T47D (cell line): ENCODE measurements at regions not wholly inside any gene's neighbourhood (a gene's known extent, or its start where the extent isn't known, plus 50 kb on each side); places are given as distances from the start of the nearest gene placed in this dataset.

ENCODE experiments used
- DNase-seq, 2 experiments: peaks; one replicate each; pipeline versions ENCODE4 v3.0.0 to v3.0.0-alpha.2; 2011 to 2012; ENCODE audit warnings: low read depth in 1 of 2, low spot score in 1 of 2
- JUND ChIP-seq: IDR thresholded peaks from 2 replicates; pipeline ENCODE4 v1.6.1; 2012; ENCODE audit warnings: low read depth
- in situ Hi-C: cut with HindIII; loops from 2 replicates; pipeline ENCODE4 v1.10.0; 2016; ENCODE audit warnings: low sequenced_read_pairs, low pct_unique_long_range_greater_than_20kb

DNA sequence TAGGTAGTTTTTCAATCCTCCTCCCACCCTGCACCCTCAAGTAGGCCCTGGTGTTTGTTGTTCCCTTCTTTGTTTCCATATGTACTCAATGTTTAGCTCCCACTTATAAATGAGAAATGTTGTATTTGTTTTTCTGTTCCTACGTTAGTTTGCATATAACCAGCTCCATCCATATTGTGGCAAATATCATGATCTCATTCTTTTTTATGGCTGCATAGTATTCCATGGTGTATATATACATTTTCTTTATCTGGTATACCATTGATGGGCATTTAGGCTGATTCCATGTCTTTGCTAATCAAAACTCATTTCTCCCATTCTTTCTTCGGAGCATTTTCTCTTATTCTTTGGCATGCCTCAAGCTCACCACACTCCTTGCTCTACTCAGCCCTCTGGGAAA, 789.6 kb upstream of the KCND2 start:
- DNase-seq = no peak
- no peak for TF ChIP-seq JUND
- in situ Hi-C loops = no loop called here

DNA sequence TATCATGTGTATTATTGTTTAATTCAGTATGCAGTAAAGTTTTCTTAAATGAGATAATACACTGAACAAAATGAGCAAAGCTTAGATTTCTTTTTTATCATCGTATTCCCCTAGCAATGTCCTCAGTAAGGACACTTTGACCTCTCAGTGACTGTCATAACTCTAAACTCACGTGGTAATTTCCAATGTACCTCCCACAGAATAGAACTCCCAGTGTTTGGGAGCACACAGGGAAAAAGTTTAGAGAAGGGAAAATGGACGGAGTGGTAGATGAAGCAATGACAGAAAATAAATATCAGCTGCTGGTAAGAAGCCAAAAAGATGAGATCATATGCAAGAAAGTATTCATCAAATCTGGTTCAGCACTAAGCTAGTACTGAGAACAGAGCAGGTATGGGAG, 758.6 kb upstream of the KCND2 start:
- TF ChIP-seq JUND = no peak
- in situ Hi-C loops = no loop called here

DNA sequence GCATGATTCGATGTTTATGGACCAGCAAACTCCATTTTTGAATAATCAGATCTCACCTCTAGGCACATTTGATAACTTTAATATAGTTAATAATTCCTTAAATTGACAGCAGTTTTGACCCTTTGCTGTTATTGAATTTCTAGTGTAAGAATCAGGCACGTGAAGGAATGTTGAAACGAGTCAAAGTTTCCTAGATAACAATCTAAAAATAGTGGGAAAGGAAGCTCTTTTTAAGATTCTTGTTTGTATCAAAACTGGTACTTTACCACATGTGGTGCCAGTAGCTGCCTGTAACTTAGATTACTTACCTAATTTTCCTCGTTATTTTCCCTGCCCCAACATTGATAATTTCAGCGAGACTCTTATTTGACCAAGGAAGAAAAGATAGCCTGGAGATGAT, 757.8 kb upstream of the KCND2 start:
- in situ Hi-C loops = no loop called here
- TF ChIP-seq JUND = no peak
- DNase-seq = no peak

More for the DNA sequence above, 758.6 kb upstream of the KCND2 start:
- no peak for DNase-seq

DNA sequence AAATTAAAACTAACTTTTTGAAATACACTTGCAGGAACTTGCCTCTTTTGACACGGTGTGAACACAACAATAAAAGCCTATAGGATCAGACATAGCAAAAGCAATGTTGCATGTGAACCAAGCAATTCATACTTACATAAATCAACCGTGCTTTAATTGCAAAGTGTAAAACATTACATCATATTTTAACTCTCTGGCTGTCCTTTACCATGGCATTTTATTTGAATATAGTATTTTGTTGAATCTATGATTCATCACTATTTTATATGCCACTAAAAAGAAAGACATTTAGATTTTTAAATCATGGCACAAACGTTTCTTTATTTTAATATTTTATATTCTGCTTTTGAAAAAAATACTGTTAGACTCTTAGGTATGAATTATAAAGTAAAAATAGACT, 757.0 kb upstream of the KCND2 start:
- in situ Hi-C loops = no loop called here
- DNase-seq = no peak
- no peak for TF ChIP-seq JUND

DNA sequence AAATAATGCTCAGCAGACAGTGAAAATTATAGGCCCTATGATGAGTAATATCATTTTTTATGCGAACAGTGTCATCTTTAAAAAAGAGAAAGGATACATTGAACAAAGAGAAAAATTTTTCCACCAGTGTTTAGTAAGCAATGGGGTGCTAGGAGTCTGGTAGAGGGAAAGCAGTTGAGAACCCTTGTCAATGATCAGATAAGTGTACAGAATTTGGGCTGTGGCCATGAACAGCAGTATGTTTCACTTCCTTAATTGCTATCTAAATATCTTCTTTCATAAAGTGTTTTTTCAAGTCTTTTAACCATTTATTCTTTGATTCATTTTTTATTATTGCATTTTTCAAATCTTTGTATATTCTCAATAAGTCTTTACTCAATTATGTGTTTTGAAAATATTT, 750.7 kb upstream of the KCND2 start:
- DNase-seq = no peak
- no peak for TF ChIP-seq JUND
- in situ Hi-C loops = no loop called here

DNA sequence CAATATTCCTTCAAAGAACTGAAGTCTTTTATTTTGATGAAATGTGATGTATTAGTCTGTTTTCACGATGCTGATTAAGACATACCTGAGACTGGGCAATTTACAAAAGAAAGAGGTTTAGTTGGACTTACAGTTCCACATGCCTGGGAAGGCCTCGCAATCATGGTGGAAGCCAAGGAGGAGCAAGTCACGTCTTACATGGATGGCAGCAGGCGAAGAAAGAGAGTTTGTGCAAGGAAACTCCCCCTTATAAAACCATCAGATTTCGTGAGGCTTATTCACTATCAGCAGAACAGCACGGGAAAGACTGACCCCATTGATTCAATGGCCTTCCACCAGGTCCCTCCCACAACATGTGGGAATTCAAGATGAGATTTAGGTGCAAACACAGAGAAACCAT, 750.3 kb upstream of the KCND2 start:
- no peak for TF ChIP-seq JUND
- in situ Hi-C loops = no loop called here
- no peak for DNase-seq

DNA sequence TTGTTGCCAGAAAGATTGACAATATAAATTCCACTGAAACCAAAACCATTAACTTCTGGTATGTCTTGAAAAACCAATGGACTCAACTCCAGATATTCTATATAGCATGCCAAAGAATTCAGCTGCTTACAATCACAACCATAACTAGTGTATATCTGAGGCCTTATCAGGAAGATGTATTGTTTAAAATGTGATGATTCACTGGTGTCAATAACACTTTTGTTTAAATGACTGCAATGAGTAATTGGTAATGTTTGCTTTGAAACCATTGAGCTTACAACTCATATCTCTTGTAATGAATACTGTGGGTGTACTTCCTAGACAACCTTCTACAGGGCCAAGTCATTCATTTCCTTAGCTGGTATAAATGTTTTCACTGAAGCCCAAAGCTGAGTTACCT, 727.9 kb upstream of the KCND2 start:
- TF ChIP-seq JUND = no peak
- no peak for DNase-seq
- in situ Hi-C loops = no loop called here

DNA sequence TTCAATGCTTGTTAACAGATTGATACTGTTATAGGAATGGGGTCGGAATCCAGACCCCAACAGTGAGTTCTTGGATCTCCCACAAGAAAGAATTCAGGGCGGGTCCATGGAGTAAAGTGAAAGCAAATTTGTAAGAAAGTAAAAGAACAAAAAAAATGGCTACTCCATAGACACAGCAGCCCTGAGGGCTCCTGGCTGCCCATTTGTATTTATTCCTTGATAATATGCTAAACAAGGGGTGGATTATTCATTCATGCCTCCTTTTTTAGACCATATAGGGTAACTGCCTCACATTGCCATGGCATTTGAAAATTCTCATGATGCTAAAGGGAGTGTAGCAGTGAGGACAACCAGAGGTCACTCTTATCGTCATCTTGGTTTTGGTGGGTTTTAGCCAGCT, 717.2 kb upstream of the KCND2 start:
- in situ Hi-C loops = no loop called here
- no peak for DNase-seq

DNA sequence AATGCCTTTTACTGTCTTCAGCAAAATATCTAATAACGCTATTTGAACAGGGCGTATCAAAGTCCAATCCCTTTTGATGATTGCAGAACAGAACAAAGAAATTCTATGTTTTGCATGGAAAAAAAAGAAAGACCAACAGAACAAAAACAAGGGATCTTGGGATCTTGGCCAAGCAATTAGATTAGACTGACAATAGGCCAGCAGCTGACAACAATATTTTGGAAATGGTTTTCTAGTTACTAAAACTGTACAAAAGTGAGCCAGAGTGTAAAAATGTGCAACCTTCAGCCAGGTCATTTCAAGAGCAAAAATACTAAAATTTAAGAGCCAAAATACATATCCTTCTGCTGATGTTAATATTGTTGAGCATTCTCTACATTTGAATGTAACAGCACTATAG, 716.5 kb upstream of the KCND2 start:
- DNase-seq = no peak
- TF ChIP-seq JUND = no peak
- in situ Hi-C loops = no loop called here

More for the DNA sequence above, 717.2 kb upstream of the KCND2 start:
- no peak for TF ChIP-seq JUND

DNA sequence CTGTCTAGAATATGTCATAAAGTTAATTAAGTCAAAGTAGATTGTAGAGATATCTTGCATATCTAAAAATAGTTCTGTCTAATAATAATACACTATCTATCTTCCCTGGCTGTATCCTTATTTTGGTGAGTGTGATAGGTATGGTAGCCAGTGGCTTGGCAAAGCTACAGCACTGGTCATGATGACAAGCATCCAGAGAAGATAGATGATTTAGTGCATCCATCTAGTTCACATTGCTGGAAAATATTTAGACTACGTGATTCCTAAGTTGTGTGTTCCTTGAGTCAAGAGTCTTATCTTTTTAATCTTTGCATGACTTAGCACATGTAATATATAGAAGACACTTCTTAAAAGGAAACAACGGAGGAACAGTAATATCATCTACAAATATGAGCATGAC, 711.2 kb upstream of the KCND2 start:
- no peak for DNase-seq
- TF ChIP-seq JUND = no peak
- in situ Hi-C loops = no loop called here

DNA sequence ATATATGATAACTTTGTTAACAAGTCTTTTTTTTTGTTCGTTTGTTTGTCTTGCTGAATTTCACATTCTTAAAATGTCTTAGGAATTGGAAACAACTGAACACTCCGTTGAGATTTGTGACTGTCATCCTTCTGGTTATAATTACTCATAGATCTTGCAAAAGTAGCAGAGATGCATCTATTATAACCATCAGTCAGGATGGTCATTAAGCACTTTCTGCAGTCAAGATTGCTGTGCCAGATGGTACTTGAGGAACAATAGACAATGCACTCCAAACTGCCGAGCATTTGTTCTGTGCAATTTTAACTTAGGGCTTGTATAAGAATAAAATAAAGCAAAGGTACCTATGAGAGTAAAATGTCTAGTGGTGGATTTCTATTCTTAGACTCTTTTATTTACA, 710.1 kb upstream of the KCND2 start:
- no peak for TF ChIP-seq JUND
- no peak for DNase-seq
- in situ Hi-C loops = no loop called here

DNA sequence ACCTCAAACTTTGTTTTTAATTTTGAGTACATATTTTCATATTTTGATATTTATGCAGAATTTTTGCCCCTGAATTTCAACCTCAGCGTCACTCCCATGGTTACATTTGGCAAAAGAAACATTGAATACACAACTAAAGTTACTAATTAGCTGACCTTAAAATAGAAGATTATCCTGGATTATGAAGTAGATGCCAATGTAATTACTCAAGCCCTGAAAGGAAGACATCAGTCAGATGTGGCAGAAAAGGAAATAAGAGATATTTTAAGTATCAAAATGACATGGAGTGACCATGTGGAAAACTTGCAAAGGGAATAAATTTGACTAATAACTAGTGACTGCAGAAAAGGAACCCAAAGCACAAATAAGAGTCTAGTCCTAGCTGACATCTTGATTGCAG, 701.3 kb upstream of the KCND2 start:
- no peak for DNase-seq
- in situ Hi-C loops = no loop called here
- TF ChIP-seq JUND = no peak

DNA sequence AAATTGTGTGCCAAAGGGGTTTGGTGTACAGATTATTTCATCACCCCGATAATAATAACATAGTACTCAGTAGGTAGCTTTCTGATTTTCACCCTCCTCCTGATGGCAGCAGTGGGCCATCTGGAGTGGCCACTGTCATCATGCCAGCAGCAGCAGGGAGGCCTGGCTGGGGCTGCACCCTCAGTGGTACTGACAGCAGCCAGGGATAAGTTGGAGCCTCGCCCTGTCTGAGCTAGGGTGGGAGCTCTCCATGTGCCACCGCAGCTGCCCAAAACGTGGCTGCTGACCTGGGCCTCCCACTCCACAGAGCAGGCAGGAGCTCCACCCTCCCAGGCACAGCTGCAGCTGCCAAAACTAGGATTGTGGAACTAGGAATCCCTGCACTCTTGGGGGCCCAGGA, 700.8 kb upstream of the KCND2 start:
- DNase-seq = no peak
- in situ Hi-C loops = no loop called here
- no peak for TF ChIP-seq JUND

DNA sequence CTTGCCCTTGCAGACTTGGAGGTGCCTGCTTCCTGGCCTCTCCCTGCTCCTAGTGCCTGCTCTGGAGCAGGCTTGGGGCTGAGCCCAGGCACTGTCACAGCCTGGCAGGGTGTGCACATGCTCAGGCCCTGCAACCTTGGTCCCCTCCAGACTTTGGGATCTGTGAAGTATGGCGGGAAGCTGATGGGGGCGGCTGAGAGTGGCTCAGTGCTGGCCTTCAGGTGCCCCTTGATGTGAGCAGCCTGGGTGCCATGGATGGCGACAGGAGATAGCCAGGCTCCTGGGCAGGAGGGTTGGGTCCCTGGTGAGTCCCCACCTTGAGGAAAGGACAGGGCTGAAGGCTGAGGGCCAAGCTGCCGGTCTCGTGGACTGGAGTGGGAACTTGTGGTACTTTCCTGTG, 700.4 kb upstream of the KCND2 start:
- TF ChIP-seq JUND = no peak
- in situ Hi-C loops = no loop called here
- no peak for DNase-seq

DNA sequence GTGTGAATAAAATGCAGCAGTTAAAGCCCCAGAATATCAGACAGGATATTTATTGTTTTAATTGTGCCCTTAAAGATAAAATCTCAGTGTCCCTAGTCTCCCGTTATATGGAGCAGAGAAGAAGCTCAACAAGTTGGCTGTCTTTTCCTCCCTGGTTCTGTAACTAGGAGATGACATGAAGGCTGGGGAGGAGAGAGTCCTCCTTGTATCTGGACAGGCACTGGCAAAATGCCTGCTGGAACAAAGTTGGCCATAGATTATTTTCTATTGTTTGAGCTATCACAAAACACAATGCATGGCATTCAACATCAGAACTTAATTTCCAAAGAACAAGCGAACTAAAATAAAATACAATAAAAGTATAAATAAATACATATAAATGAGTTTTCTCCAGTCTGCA, 694.9 kb upstream of the KCND2 start:
- in situ Hi-C loops = no loop called here
- TF ChIP-seq JUND = no peak
- DNase-seq = no peak
